SH-SY5Y (cell line): ENCODE measurements at regions not wholly inside any gene's neighbourhood (a gene's known extent, or its start where the extent isn't known, plus 50 kb on each side); places are given as distances from the start of the nearest gene placed in this dataset.

ENCODE experiments used
- GATA2 ChIP-seq: IDR thresholded peaks from 2 replicates; pipeline ENCODE4 v1.6.1; 2011; ENCODE audit warnings: mild to moderate bottlenecking, low read depth, low read length
- GATA3 ChIP-seq: IDR thresholded peaks from 2 replicates; pipeline ENCODE4 v1.6.1; 2011; ENCODE audit warnings: low read depth, mild to moderate bottlenecking, low read length, moderate library complexity

DNA sequence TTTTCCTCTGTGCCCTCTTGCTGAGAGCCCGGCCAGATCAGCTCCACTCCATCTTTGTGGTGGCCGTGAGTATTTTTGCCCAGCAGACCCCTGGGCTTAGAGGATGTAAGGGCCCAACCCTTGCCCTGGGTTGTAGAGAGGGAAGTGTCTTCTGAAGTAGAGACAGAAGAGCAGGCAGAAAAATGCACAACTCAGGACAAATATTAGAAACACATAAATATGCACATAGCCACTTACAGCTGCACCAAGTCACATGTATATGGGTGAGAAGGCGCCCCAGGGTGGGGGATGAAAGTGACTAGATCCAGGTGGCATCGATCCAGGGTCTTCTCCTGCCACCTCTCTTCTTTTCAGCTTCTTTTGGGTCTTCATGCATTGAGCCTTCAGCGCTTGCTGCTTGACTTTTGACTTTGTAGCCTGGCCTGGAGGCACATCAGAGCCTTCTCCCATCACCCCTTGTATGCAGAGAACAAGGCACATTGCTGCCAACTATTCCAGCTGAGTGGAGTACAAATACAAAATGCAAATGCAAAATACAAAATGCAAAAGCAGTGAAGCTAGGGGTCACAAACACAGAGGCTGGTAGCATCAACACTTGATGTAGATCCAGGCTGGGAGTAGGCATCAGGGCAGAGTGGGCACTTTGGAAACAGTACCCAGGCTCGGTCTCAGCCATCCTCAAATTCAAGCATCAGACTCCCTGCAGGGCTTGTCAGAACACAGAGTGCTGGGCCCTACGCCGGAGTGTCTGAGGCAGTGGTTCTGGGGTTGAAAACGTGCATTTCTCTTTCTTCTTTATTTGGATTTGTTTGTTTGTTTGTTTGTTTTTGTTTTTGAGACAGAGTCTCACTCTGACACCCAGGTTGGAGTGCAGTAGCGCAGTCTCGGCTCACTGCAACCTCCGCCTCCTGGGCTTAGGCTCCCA is 133.0 kb downstream of the ASB7 start:
- TF ChIP-seq GATA2 (no peak), GATA3 (no peak)
